ENCODE measurements at regions not wholly inside any gene's neighbourhood (a gene's known extent, or its start where the extent isn't known, plus 50 kb on each side); places are given as distances from the start of the nearest gene placed in this dataset.
"Not testable (repeated sequence)": the region's sequence is repeated elsewhere in the genome, so short reads cannot be mapped to it uniquely, and the experiment has no call there.

- Histone ChIP-seq H3K9me3 (ENCODE audit: low read depth, low read length, poor library complexity, severe bottlenecking) (no peaks in the 10 kb centered on the region), H3K27me3 (replicated peaks; ENCODE audit: insufficient read depth, low read depth, low read length, poor library complexity) (no peaks in the 10 kb centered on the region), H3K27ac (ENCODE audit: low read depth, low read length, poor library complexity, severe bottlenecking) (no peak overlapping the region), H3K4me1 (ENCODE audit: insufficient read depth, low read length, poor library complexity, severe bottlenecking) (peaks cover 14% of the 10 kb centered on the region), H3K4me3 (ENCODE audit: low read depth, low read length, poor library complexity, severe bottlenecking) (no peak overlapping the region), H3K36me3 (ENCODE audit: insufficient read depth, low read length, poor library complexity, severe bottlenecking) (no peaks in the 10 kb centered on the region)
- intact Hi-C loops (cut with micrococcal nuclease; ENCODE audit: unreplicated experiment), result loop anchor here (10.0 kb wide), 1 partner anchor 138 kb away; no protein-coding TSS in a partner anchor
- no TSS peak for BruUV-seq (replicated peaks)
- TF ChIP-seq EZH2 (IDR thresholded peaks at IDR 0.05; ENCODE audit: borderline replicate concordance, low read depth, low read length, poor library complexity, severe bottlenecking), result no peak
- TF ChIP-seq CTCF (conservative IDR thresholded peaks at IDR 0.05; ENCODE audit: low read depth, low read length), result no peak
- ChIA-PET CTCF (no interaction called here), POLR2A (ENCODE audit: low non-redundant PET) (no interaction called here)
- DNase-seq (ENCODE audit: low spot score), result no peak
Measured at GRCh38 chr2:133642791-133643191, 74.5 kb upstream of the NCKAP5 start.

- H3K27me3 ChIP-seq (replicated peaks; ENCODE audit: insufficient read depth, low read depth, low read length, poor library complexity), result no peaks in the 10 kb centered on the region
- POLR2A ChIA-PET (ENCODE audit: low non-redundant PET), result no interaction called here
- H3K9me3 ChIP-seq (ENCODE audit: low read depth, low read length, poor library complexity, severe bottlenecking), result no peaks in the 10 kb centered on the region
- intact Hi-C loops (cut with micrococcal nuclease; ENCODE audit: unreplicated experiment), result loop anchor here (10.0 kb wide), 1 partner anchor 139 kb away; no protein-coding TSS in a partner anchor
- peaks cover 14% of the 10 kb centered on the region for H3K4me1 ChIP-seq (ENCODE audit: insufficient read depth, low read length, poor library complexity, severe bottlenecking)
- TF ChIP-seq EZH2 (IDR thresholded peaks at IDR 0.05; ENCODE audit: borderline replicate concordance, low read depth, low read length, poor library complexity, severe bottlenecking) (no peak), CTCF (conservative IDR thresholded peaks at IDR 0.05; ENCODE audit: low read depth, low read length) (no peak)
- no peak for DNase-seq (ENCODE audit: low spot score)
- no TSS peak for BruUV-seq (replicated peaks)
- no peaks in the 10 kb centered on the region for H3K36me3 ChIP-seq (ENCODE audit: insufficient read depth, low read length, poor library complexity, severe bottlenecking)
- CTCF ChIA-PET, result no interaction called here
- H3K27ac ChIP-seq (ENCODE audit: low read depth, low read length, poor library complexity, severe bottlenecking), result no peak overlapping the region
- no peak overlapping the region for H3K4me3 ChIP-seq (ENCODE audit: low read depth, low read length, poor library complexity, severe bottlenecking)
Measured at GRCh38 chr2:133643863-133644262, 75.6 kb upstream of the NCKAP5 start.

- ChIA-PET POLR2A (ENCODE audit: low non-redundant PET) (no interaction called here), CTCF (no interaction called here)
- intact Hi-C loops (cut with micrococcal nuclease; ENCODE audit: unreplicated experiment), result loop anchor here (10.0 kb wide), 1 partner anchor 140 kb away; no protein-coding TSS in a partner anchor
- no TSS peak for BruUV-seq (replicated peaks)
- Histone ChIP-seq H3K4me3 (ENCODE audit: low read depth, low read length, poor library complexity, severe bottlenecking) (no peak overlapping the region), H3K36me3 (ENCODE audit: insufficient read depth, low read length, poor library complexity, severe bottlenecking) (no peaks in the 10 kb centered on the region), H3K4me1 (ENCODE audit: insufficient read depth, low read length, poor library complexity, severe bottlenecking) (peaks cover 14% of the 10 kb centered on the region), H3K9me3 (ENCODE audit: low read depth, low read length, poor library complexity, severe bottlenecking) (peaks cover 3% of the 10 kb centered on the region), H3K27me3 (replicated peaks; ENCODE audit: insufficient read depth, low read depth, low read length, poor library complexity) (no peaks in the 10 kb centered on the region), H3K27ac (ENCODE audit: low read depth, low read length, poor library complexity, severe bottlenecking) (no peak overlapping the region)
- TF ChIP-seq EZH2 (IDR thresholded peaks at IDR 0.05; ENCODE audit: borderline replicate concordance, low read depth, low read length, poor library complexity, severe bottlenecking) (no peak), CTCF (conservative IDR thresholded peaks at IDR 0.05; ENCODE audit: low read depth, low read length) (no peak)
- DNase-seq (ENCODE audit: low spot score), result peak; percentile 44
Measured at GRCh38 chr2:133644846-133645245, 76.6 kb upstream of the NCKAP5 start.

GRCh38 chr2:133647386-133647785 lies 79.1 kb upstream of the NCKAP5 start:
- BruUV-seq (replicated peaks); H3K36me3 ChIP-seq (ENCODE audit: insufficient read depth, low read length, poor library complexity, severe bottlenecking); CTCF ChIA-PET; DNase-seq (ENCODE audit: low spot score); H3K4me3 ChIP-seq (ENCODE audit: low read depth, low read length, poor library complexity, severe bottlenecking); H3K27me3 ChIP-seq (replicated peaks; ENCODE audit: insufficient read depth, low read depth, low read length, poor library complexity); H3K27ac ChIP-seq (ENCODE audit: low read depth, low read length, poor library complexity, severe bottlenecking): not testable (repeated sequence)
- POLR2A ChIA-PET (ENCODE audit: low non-redundant PET), result interaction anchor here (0.6 kb wide), 1 partner anchor 149 kb away, joined by 3 read pairs; no protein-coding TSS in a partner anchor
- peaks cover 14% of the 10 kb centered on the region for H3K4me1 ChIP-seq (ENCODE audit: insufficient read depth, low read length, poor library complexity, severe bottlenecking)
- intact Hi-C loops (cut with micrococcal nuclease; ENCODE audit: unreplicated experiment), result loop anchor here (10.0 kb wide), 1 partner anchor 143 kb away; no protein-coding TSS in a partner anchor
- peaks cover 10% of the 10 kb centered on the region for H3K9me3 ChIP-seq (ENCODE audit: low read depth, low read length, poor library complexity, severe bottlenecking)

Measured in A673 (cell line).